H1 (cell line): ENCODE measurements at regions not wholly inside any gene's neighbourhood (a gene's known extent, or its start where the extent isn't known, plus 50 kb on each side); places are given as distances from the start of the nearest gene placed in this dataset.
"Not testable (repeated sequence)": the region's sequence is repeated elsewhere in the genome, so short reads cannot be mapped to it uniquely, and the experiment has no call there.

Source experiments
- CTCF ChIA-PET: fragments of 300-600 bp; sonication (Branson Sonifier 250); formaldehyde crosslinking; loops from one replicate; lab custom pipeline; 2021; ENCODE audit not compliant: partially characterized antibody; lab: Charles Lee
- POLR2A ChIA-PET: fragments of 300-600 bp; sonication (Branson Sonifier 250); formaldehyde crosslinking; loops from one replicate; lab custom pipeline; 2021; ENCODE audit warnings: inconsistent platforms; ENCODE audit not compliant: partially characterized antibody; lab: Charles Lee
- DNase-seq, 2 experiments: peaks; one replicate each; pipeline versions ENCODE4 v3.0.0 to v3.0.0-alpha.2; 2010 to 2022; ENCODE audit warnings: low spot score in 2 of 2, low read depth in 1 of 2, mixed read lengths in 1 of 2
- FAIRE-seq: peaks from 2 replicates; lab custom pipeline; 2011; peaks lifted over from hg19 to GRCh38; lab: Jason Lieb, UNC
- H2AFZ ChIP-seq: 2 replicates; pipeline ENCODE4 v1.8.1; 2012; ENCODE audit warnings: low read length, inconsistent platforms
- H2AK5ac ChIP-seq: 2 replicates; pipeline ENCODE4 v1.6.1; 2013; ENCODE audit warnings: low read depth, low read length
- H2BK120ac ChIP-seq: replicated peaks from 2 replicates; pipeline ENCODE3; 2013; ENCODE audit warnings: low read depth, low read length, inconsistent platforms
- H2BK12ac ChIP-seq: 2 replicates; pipeline ENCODE4 v1.6.1; 2013; ENCODE audit warnings: low read depth, low read length
- H2BK15ac ChIP-seq: 2 replicates; pipeline ENCODE4 v1.6.1; 2013; ENCODE audit warnings: low read length
- H2BK20ac ChIP-seq: 2 replicates; pipeline ENCODE4 v1.6.1; 2013; ENCODE audit warnings: low read length
- H2BK5ac ChIP-seq: 2 replicates; pipeline ENCODE4 v1.6.1; 2013; ENCODE audit warnings: low read depth, low read length
- H3K14ac ChIP-seq: 2 replicates; pipeline ENCODE4 v1.6.1; 2013; ENCODE audit warnings: inconsistent platforms; ENCODE audit not compliant: insufficient read length
- H3K18ac ChIP-seq: 2 replicates; pipeline ENCODE4 v1.6.1; 2013; ENCODE audit warnings: low read length; ENCODE audit errors: extremely low read depth
- H3K23ac ChIP-seq: 2 replicates; pipeline ENCODE4 v1.6.1; 2013; ENCODE audit warnings: inconsistent platforms; ENCODE audit not compliant: insufficient read length
- H3K23me2 ChIP-seq: 2 replicates; pipeline ENCODE4 v1.6.1; 2013; ENCODE audit warnings: low read depth, low read length
- H3K27ac ChIP-seq: 2 replicates; pipeline ENCODE4 v1.6.1; 2011; ENCODE audit warnings: low read depth, low read length, inconsistent platforms
- H3K27me3 ChIP-seq, 4 experiments: replicated peaks in 1 of 4; 1 replicate in 1 of 4; 2 replicates in 3 of 4; pipeline versions ENCODE4 v1.6.1 to v1.8.1; 2011 to 2013; ENCODE audit warnings: low read length in 3 of 4, mild to moderate bottlenecking in 3 of 4, inconsistent platforms in 2 of 4, mixed read lengths in 2 of 4, moderate library complexity in 1 of 4; ENCODE audit not compliant: control insufficient read depth in 3 of 4, insufficient read depth in 3 of 4; ENCODE audit errors: extremely low read depth in 1 of 4
- H3K36me3 ChIP-seq, 4 experiments: 2 replicates each; pipeline versions ENCODE4 v1.6.1 to v1.8.1; 2011 to 2013; ENCODE audit warnings: mild to moderate bottlenecking in 4 of 4, low read length in 3 of 4, moderate library complexity in 2 of 4, control low read depth in 1 of 4, inconsistent platforms in 1 of 4; ENCODE audit not compliant: insufficient read depth in 4 of 4, control insufficient read depth in 2 of 4
- H3K4ac ChIP-seq: replicated peaks from 2 replicates; pipeline ENCODE3; 2013; ENCODE audit warnings: low read length, low read depth, mixed read lengths, inconsistent platforms; ENCODE audit not compliant: insufficient read length
- H3K4me1 ChIP-seq, 4 experiments: replicated peaks in 1 of 4; 1 replicate in 1 of 4; 2 replicates in 3 of 4; pipeline versions ENCODE4 v1.6.1 to v1.8.1; 2011 to 2013; ENCODE audit warnings: low read length in 3 of 4, inconsistent platforms in 2 of 4, mixed read lengths in 1 of 4; ENCODE audit not compliant: insufficient read depth in 4 of 4, control insufficient read depth in 3 of 4
- H3K4me2 ChIP-seq, 2 experiments: 2 replicates each; pipeline versions ENCODE4 v1.6.1 to v1.8.1; 2011 to 2013; ENCODE audit warnings: low read depth in 2 of 2, low read length in 2 of 2, control low read depth in 1 of 2, inconsistent platforms in 1 of 2, mild to moderate bottlenecking in 1 of 2; ENCODE audit not compliant: insufficient read depth in 1 of 2
- H3K4me3 ChIP-seq, 4 experiments: fragments of 200-600, 300-600 bp in 1 of 4; sonication (generic), shearing (Covaris generic), sonication (Bioruptor Twin) in 1 of 4; 2 replicates each; pipeline versions ENCODE4 v1.5.1 to v1.8.1; 2011 to 2016; ENCODE audit warnings: low read length in 4 of 4, low read depth in 3 of 4, control low read depth in 2 of 4, inconsistent platforms in 2 of 4, mild to moderate bottlenecking in 2 of 4, mixed read lengths in 1 of 4, moderate library complexity in 1 of 4; ENCODE audit not compliant: insufficient read depth in 2 of 4; ENCODE audit errors: extremely low read depth in 1 of 4
- H3K56ac ChIP-seq: replicated peaks from 2 replicates; pipeline ENCODE3; 2013; ENCODE audit warnings: low read depth, mild to moderate bottlenecking, mixed read lengths, low read length, inconsistent platforms; ENCODE audit not compliant: insufficient read length
- H3K79me1 ChIP-seq: 2 replicates; pipeline ENCODE4 v1.6.1; 2013; ENCODE audit warnings: low read depth, low read length, control low read depth
- H3K79me2 ChIP-seq, 2 experiments: 2 replicates each; pipeline versions ENCODE4 v1.6.1 to v1.8.1; 2012 to 2013; ENCODE audit warnings: low read length in 2 of 2, mild to moderate bottlenecking in 2 of 2, inconsistent platforms in 1 of 2; ENCODE audit not compliant: insufficient read depth in 2 of 2, control insufficient read depth in 1 of 2
- H3K9ac ChIP-seq, 4 experiments: replicated peaks in 1 of 4; 1 replicate in 1 of 4; 2 replicates in 3 of 4; pipeline versions ENCODE4 v1.6.1 to v1.8.1; 2011 to 2013; ENCODE audit warnings: low read depth in 3 of 4, low read length in 3 of 4, control low read depth in 2 of 4, mild to moderate bottlenecking in 2 of 4, moderate library complexity in 2 of 4, inconsistent platforms in 1 of 4; ENCODE audit errors: extremely low read depth in 1 of 4
- H3K9me3 ChIP-seq, 2 experiments: 2 replicates each; pipeline versions ENCODE4 v1.6.1 to v1.8.1; 2012 to 2013; ENCODE audit warnings: mild to moderate bottlenecking in 2 of 2, moderate library complexity in 2 of 2, control low read depth in 1 of 2, inconsistent platforms in 1 of 2, low read depth in 1 of 2, low read length in 1 of 2, mixed read lengths in 1 of 2; ENCODE audit not compliant: insufficient read depth in 2 of 2
- H4K20me1 ChIP-seq, 2 experiments: replicated peaks in 1 of 2; 2 replicates each; pipeline versions ENCODE3 to v1.8.1; 2011 to 2013; ENCODE audit warnings: inconsistent platforms in 2 of 2, low read length in 2 of 2, mild to moderate bottlenecking in 1 of 2; ENCODE audit not compliant: insufficient read depth in 2 of 2, control insufficient read depth in 1 of 2
- H4K5ac ChIP-seq: 2 replicates; pipeline ENCODE4 v1.6.1; 2013; ENCODE audit warnings: low read length, low read depth, mixed read lengths, inconsistent platforms; ENCODE audit not compliant: insufficient read length
- H4K8ac ChIP-seq: 2 replicates; pipeline ENCODE4 v1.8.0; 2013; ENCODE audit warnings: mild to moderate bottlenecking, moderate library complexity, low read length, inconsistent platforms; ENCODE audit not compliant: insufficient read depth; ENCODE audit errors: extremely low read depth
- H4K91ac ChIP-seq: replicated peaks from 2 replicates; pipeline ENCODE3; 2013; ENCODE audit warnings: low read length, mixed read lengths, inconsistent platforms; ENCODE audit not compliant: insufficient read length
- WGBS, 2 experiments: shearing (Covaris generic) in 1 of 2; methylation state at CpG; one replicate each; pipeline versions ENCODE4 v1.1.6 to v1.1.7; 2013 to 2015; ENCODE audit warnings: low lambda C conversion rate in 2 of 2, mixed read lengths in 2 of 2, inconsistent platforms in 1 of 2, low coverage in 1 of 2, missing lambda C conversion rate in 1 of 2; ENCODE audit not compliant: insufficient replicate concordance in 2 of 2, insufficient coverage in 1 of 2, insufficient read length in 1 of 2; ENCODE audit errors: extremely low coverage in 1 of 2, missing lambda C conversion rate in 1 of 2; 5-methylcytosine and 5-hydroxymethylcytosine counted together

DNA sequence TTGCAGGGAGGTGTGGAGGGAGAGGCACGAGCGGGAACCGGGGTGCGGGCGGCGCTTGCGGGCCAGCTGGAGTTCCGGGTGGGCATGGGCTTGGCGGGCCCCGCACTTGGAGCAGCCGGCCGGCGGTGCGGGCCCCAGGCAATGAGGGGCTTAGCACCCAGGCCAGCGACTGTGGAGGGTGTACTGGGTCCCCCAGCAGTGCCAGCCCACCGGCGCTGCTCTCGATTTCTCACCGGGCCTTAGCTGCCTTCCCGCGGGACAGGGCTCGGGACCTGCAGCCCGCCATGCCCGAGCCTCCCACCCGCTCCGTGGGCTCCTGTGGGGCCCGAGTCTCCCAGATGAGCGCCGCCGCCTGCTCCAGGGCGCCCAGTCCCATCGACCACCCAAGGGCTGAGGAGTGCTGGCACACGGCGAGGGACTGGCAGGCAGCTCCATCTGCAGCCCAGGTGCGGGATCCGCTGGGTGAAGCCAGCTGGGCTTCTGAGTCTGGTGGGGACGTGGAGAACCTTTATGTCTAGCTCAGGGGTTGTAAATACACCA lies 115.9 kb upstream of the NDN start:
- H3K14ac ChIP-seq, H3K4me1 ChIP-seq, H2BK15ac ChIP-seq, H3K79me1 ChIP-seq, H2BK5ac ChIP-seq, H3K27ac ChIP-seq, H2AFZ ChIP-seq, H2AK5ac ChIP-seq, H3K56ac ChIP-seq, H4K8ac ChIP-seq, H2BK20ac ChIP-seq, H2BK120ac ChIP-seq, H3K27me3 ChIP-seq, H3K9ac ChIP-seq, H3K4me3 ChIP-seq, H3K4ac ChIP-seq, CTCF ChIA-PET, DNase-seq, H4K91ac ChIP-seq, H3K36me3 ChIP-seq, FAIRE-seq, H2BK12ac ChIP-seq, H4K20me1 ChIP-seq, POLR2A ChIA-PET, H4K5ac ChIP-seq, H3K79me2 ChIP-seq, H3K23ac ChIP-seq, H3K18ac ChIP-seq, H3K4me2 ChIP-seq, H3K23me2 ChIP-seq: not testable (repeated sequence)
- WGBS, 2 experiments: 86% methylated on average over 8 of the region's 37 CpGs; no CpG with 5 or more reads in 1 of the 2 experiments
- peaks cover 12 to 56% of the 10 kb centered on the region in 2 experiments; a peak in 3 of 4 replicates for H3K9me3 ChIP-seq
